Heart right ventricle (tissue), 16 donors: ENCODE measurements at regions not wholly inside any gene's neighbourhood (a gene's known extent, or its start where the extent isn't known, plus 50 kb on each side); places are given as distances from the start of the nearest gene placed in this dataset.

ENCODE experiments used
- ATAC-seq, 8 donors: fragments of 200-7000 bp; cut with Tn5 transposase; one replicate each; pipeline ENCODE4 v1.9.1; 2020; ENCODE audit warnings: mild to moderate bottlenecking in 8 of 8, moderate library complexity in 8 of 8, moderate number of reproducible peaks in 1 of 8
- DNase-seq, 2 donors: peaks; one replicate each; pipeline ENCODE4 v3.0.0-alpha.2; 2020
- H3K27ac ChIP-seq, 10 donors: fragments of 200-600 bp; sonication (generic) in 2 of 10; one replicate each; pipeline versions ENCODE4 v1.5.0 to v1.8.0; 2020 to 2022; ENCODE audit warnings: mild to moderate bottlenecking in 3 of 10
- H3K27me3 ChIP-seq, 7 donors: fragments of 200-600 bp; one replicate each; pipeline ENCODE4 v1.8.0; 2021 to 2022; ENCODE audit warnings: mild to moderate bottlenecking in 2 of 7
- H3K36me3 ChIP-seq, 9 donors: fragments of 200-600 bp; sonication (generic) in 1 of 9; one replicate each; pipeline versions ENCODE4 v1.5.0 to v1.8.0; 2020 to 2022; ENCODE audit warnings: mild to moderate bottlenecking in 2 of 9
- H3K4me1 ChIP-seq, 9 donors: fragments of 200-600 bp; sonication (generic) in 1 of 9; one replicate each; pipeline versions ENCODE4 v1.5.0 to v1.8.0; 2020 to 2022; ENCODE audit warnings: mild to moderate bottlenecking in 4 of 9
- H3K4me3 ChIP-seq, 10 donors: fragments of 200-600 bp; sonication (generic) in 2 of 10; one replicate each; pipeline versions ENCODE4 v1.5.0 to v1.8.0; 2020 to 2022; ENCODE audit warnings: mild to moderate bottlenecking in 7 of 10, moderate library complexity in 2 of 10
- H3K9me3 ChIP-seq, 11 donors: fragments of 200-600 bp in 10 of 11; sonication (generic) in 2 of 11; one replicate each; pipeline versions ENCODE4 v1.5.0 to v1.8.0; 2013 to 2022; ENCODE audit warnings: mild to moderate bottlenecking in 2 of 11, control low read depth in 1 of 11, moderate library complexity in 1 of 11
- WGBS, 2 donors: extraction: QIAGEN DNeasy Blood & Tissue Kit; methylation state at CpG; one replicate each; pipeline ENCODE4 v1.1.7; 2013; ENCODE audit warnings: inconsistent platforms in 1 of 2; 5-methylcytosine and 5-hydroxymethylcytosine counted together
- intact Hi-C, 10 donors: fragments of 100-400 bp; cut with DNase I; formaldehyde crosslinking; loops; one replicate each; pipeline versions ENCODE4 v1.11.1 to v1.14.2; 2022
- TF ChIP-seq, protein P1 (sequence below), 9 donors: fragments of 200-600 bp; sonication (generic) in 2 of 9; IDR thresholded peaks; one replicate each; pipeline versions ENCODE4 v1.5.0 to v1.8.0; 2021 to 2022; ENCODE audit warnings: antibody characterized with exemption in 9 of 9, mild to moderate bottlenecking in 5 of 9, moderate library complexity in 1 of 9
- donor health status: Arrhythmogenic right ventricular cardiomyopathy.
- donor health status: ischemic (EF 13 %, LVEDD 7.1; RV severe dilation, severe dysfunction).
- donor health status: healthy with polysubstance abuse.
- donor health status: DM: no; HTN: yes; CAD: no.
- donor health status: DM: no; HTN: no; CAD: no.
- donor health status: ischemic (EF 25% LVEDD 6.9; RV normal size, moderate dysfunction).
- donor health status: ischemic (EF 25% LVEDD 5.7; RV mildly dilated, moderate dysfunction).
- donor health status: healthy.
- donor health status: DM: yes; HTN: yes; CAD: no.
- donor health status: Ischemic cardiomyopathy.
- donor health status: ischemic (EF 35%, LVEDD 5.7; RV mildly dilated, moderate dysfunction).
- donor health status: nonischemic (EF 11% LVEDD 7.7; RV severe dilation, severe dysfunction).
- donor health status: DM: yes; HTN: yes; CAD: no.
- donor health status: PGD.
- donor health status: ischemic (EF 29% LVEDD 5.4; RV normal size, mild dysfunction).
- donor health status: nonischemic (EF 23%, LVEDD 6.1; RV moderate dilation, normal function).

GRCh38 chr5:61246768-61247307, 84.6 kb upstream of the SMIM15 start:
- ATAC-seq (no peak), DNase-seq (no peak)
- peaks cover 0 to 12% (median 0%) of the 10 kb centered on the region in 9 donors for H3K4me1 ChIP-seq
- peaks cover 0 to 20% (median 2%) of the 10 kb centered on the region in 11 donors for H3K9me3 ChIP-seq
- TF ChIP-seq, protein P1, sequence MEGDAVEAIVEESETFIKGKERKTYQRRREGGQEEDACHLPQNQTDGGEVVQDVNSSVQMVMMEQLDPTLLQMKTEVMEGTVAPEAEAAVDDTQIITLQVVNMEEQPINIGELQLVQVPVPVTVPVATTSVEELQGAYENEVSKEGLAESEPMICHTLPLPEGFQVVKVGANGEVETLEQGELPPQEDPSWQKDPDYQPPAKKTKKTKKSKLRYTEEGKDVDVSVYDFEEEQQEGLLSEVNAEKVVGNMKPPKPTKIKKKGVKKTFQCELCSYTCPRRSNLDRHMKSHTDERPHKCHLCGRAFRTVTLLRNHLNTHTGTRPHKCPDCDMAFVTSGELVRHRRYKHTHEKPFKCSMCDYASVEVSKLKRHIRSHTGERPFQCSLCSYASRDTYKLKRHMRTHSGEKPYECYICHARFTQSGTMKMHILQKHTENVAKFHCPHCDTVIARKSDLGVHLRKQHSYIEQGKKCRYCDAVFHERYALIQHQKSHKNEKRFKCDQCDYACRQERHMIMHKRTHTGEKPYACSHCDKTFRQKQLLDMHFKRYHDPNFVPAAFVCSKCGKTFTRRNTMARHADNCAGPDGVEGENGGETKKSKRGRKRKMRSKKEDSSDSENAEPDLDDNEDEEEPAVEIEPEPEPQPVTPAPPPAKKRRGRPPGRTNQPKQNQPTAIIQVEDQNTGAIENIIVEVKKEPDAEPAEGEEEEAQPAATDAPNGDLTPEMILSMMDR (IDR thresholded peaks at IDR 0.05), result no peak
- H3K36me3 ChIP-seq, result no peaks in the 10 kb centered on the region
- no peak overlapping the region for H3K27ac ChIP-seq
- no peak overlapping the region for H3K4me3 ChIP-seq
- 95 to 96% methylated on average over 6 of the region's 6 CpGs for WGBS, 2 donors
- no peaks in the 10 kb centered on the region for H3K27me3 ChIP-seq
- intact Hi-C loops, result no loop called here

DNA sequence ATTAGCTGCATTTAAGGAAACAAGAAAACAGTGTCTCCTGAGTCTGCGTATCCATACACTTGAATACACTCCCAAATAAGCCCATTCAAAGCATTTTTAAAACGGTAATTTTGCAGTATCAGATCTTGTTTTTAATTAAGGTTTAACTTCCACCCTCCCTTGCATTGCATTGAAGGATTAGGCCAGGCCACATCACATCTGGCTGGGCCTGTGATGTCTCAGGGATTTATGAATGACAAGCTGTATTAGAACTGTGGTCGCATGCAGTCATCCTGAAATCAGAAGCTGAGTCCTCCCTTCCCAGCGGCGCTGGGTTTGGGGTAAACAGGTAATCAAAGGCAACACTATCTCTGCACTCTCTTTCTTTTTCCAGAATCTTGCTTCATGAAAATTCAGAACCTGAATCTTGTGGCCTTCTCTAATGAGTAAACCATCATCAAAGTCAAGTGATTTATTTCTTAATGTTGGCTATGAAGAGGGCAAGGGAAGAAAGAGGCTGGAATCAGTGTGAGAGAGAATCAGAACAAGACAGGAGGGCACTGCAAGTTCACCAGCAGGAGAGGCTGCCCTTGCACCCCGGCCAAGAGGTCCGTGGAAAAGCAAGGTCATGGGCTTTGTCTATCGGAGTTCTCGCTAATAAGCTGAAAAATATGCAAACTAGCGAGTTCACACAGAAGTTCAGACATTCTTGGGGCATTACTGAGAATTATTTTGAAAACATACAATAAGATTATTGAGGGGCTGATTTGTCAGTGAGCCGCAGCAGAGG, 80.0 kb upstream of the ZSWIM6 start:
- intact Hi-C loops, result no loop called here
- no peak for DNase-seq
- WGBS, 2 donors, result 78 to 84% methylated on average over 11 of the region's 11 CpGs
- H3K4me3 ChIP-seq, result no peak overlapping the region
- no peaks in the 10 kb centered on the region for H3K36me3 ChIP-seq
- H3K9me3 ChIP-seq, result peaks cover 0 to 17% (median 2%) of the 10 kb centered on the region in 11 donors
- ATAC-seq, result no peak
- no peaks in the 10 kb centered on the region for H3K27me3 ChIP-seq
- no peak overlapping the region for H3K27ac ChIP-seq
- H3K4me1 ChIP-seq, result peaks cover 0 to 8% (median 0%) of the 10 kb centered on the region in 9 donors
- TF ChIP-seq, protein P1 (IDR thresholded peaks at IDR 0.05), result no peak

GRCh38 chr5:61252643-61252925, 79.5 kb upstream of the ZSWIM6 start:
- H3K4me3 ChIP-seq, result no peak overlapping the region
- intact Hi-C loops, result no loop called here
- DNase-seq (no peak), ATAC-seq (no peak)
- WGBS, 2 donors, result 71 to 81% methylated on average over 7 of the region's 7 CpGs
- no peaks in the 10 kb centered on the region for H3K36me3 ChIP-seq
- peaks cover 0 to 8% (median 0%) of the 10 kb centered on the region in 9 donors for H3K4me1 ChIP-seq
- no peak overlapping the region for H3K27ac ChIP-seq
- peaks cover 0 to 17% (median 2%) of the 10 kb centered on the region in 11 donors for H3K9me3 ChIP-seq
- H3K27me3 ChIP-seq, result no peaks in the 10 kb centered on the region
- TF ChIP-seq, protein P1 (IDR thresholded peaks at IDR 0.05), result no peak

DNA sequence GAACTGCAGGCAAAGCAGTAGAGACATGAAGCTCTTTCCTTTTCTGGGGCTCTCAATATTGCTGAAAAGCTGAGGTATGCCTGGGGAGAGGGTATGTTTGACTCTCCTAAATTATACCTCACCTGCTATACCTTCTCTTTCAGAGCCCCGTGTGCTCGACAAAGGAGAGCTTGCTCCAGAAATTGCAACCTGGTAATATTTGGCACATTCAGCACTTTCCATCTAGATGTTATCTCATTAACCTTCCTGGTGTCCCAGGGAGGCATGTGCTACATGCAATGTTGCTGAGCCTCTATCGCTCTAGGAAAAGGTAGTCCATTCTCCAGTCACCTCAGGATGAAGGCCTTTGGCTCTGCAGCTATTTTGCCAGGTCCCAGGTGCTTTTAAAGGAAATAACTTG, 78.5 kb upstream of the ZSWIM6 start:
- intact Hi-C loops, result no loop called here
- Histone ChIP-seq H3K36me3 (no peaks in the 10 kb centered on the region), H3K9me3 (peaks cover 0 to 17% (median 2%) of the 10 kb centered on the region in 11 donors), H3K4me1 (peaks cover 0 to 8% (median 0%) of the 10 kb centered on the region in 9 donors), H3K4me3 (no peak overlapping the region), H3K27me3 (no peaks in the 10 kb centered on the region), H3K27ac (no peak overlapping the region)
- WGBS, 2 donors, result 52 to 77% methylated on average over 3 of the region's 3 CpGs
- ATAC-seq, result no peak
- no peak for DNase-seq
- TF ChIP-seq, protein P1 (IDR thresholded peaks at IDR 0.05), result no peak
